Ascending aorta (tissue), 2 donors: ENCODE measurements at regions not wholly inside any gene's neighbourhood (a gene's known extent, or its start where the extent isn't known, plus 50 kb on each side); places are given as distances from the start of the nearest gene placed in this dataset.

Experiments
- DNase-seq, 2 donors: peaks; one replicate each; pipeline ENCODE4 v3.0.0-alpha.2; 2019; ENCODE audit warnings: low spot score in 2 of 2
- H3K27ac ChIP-seq, 2 donors: fragments of 200-600 bp; sonication (generic); one replicate each; pipeline ENCODE4 v1.5.1; 2016 to 2017; ENCODE audit warnings: mild to moderate bottlenecking in 1 of 2
- H3K27me3 ChIP-seq: fragments of 200-600 bp; sonication (generic); one replicate; pipeline ENCODE4 v1.5.1; 2017
- H3K36me3 ChIP-seq, 2 donors: fragments of 200-600 bp; sonication (generic); one replicate each; pipeline ENCODE4 v1.5.1; 2016
- H3K4me1 ChIP-seq, 2 donors: fragments of 200-600 bp; sonication (generic); one replicate each; pipeline ENCODE4 v1.5.1; 2016 to 2017; ENCODE audit warnings: mild to moderate bottlenecking in 1 of 2
- H3K4me3 ChIP-seq, 2 donors: fragments of 200-600 bp; sonication (generic); one replicate each; pipeline ENCODE4 v1.5.1; 2016 to 2017; ENCODE audit warnings: mild to moderate bottlenecking in 1 of 2
- H3K9me3 ChIP-seq, 2 donors: fragments of 200-600 bp; sonication (generic); one replicate each; pipeline ENCODE4 v1.5.1; 2016
- CTCF ChIP-seq, 3 experiments: fragments of 200-600 bp in 2 of 3; fragments of 450-650 bp in 1 of 3; sonication (generic) in 2 of 3; IDR thresholded peaks; one replicate each; pipeline ENCODE4 v1.5.1; 2016 to 2019; ENCODE audit warnings: antibody characterized with exemption in 3 of 3, mild to moderate bottlenecking in 1 of 3, moderate library complexity in 1 of 3
- intact Hi-C: fragments of 100-400 bp; cut with DNase I; formaldehyde crosslinking; loops from one replicate; pipeline ENCODE4 v1.15.1; 2023

DNA sequence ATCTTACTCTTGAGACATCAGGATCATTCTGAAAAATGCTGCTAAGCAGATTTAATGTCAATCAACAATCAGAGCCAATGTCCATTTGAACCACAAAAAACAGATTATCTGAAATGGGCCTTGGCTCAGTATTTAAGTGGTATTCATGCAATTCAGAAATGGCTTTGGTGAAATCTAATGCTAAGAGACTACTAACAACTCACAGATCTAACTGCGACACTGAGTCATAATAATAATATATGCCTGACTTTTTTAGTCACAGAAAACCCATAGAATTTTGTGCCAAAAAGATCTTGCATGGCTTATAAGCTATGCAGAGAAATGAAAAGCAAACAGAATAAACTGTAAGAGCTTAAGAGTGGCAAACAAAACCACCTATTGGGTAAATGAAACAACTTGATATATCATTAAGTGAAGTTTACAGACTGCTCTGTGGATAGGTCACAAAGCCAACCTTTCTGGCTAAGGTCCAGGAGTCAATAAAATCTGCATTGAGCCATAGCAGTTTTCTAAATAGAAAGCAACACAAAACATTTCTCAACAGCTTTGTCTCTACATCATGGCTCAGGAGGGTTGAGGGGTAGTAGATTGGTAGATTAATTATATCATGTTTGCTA lies 234.3 kb downstream of the LRATD1 start:
- no peak overlapping the region for H3K4me3 ChIP-seq
- no peaks in the 10 kb centered on the region for H3K9me3 ChIP-seq
- no peaks in the 10 kb centered on the region for H3K36me3 ChIP-seq
- H3K27ac ChIP-seq = no peak overlapping the region
- H3K4me1 ChIP-seq = no peaks in the 10 kb centered on the region
- H3K27me3 ChIP-seq = no peaks in the 10 kb centered on the region
- intact Hi-C loops = no loop called here
- no peak for TF ChIP-seq CTCF (IDR thresholded peaks at IDR 0.05)
- DNase-seq = no peak

GRCh38 chr2:14867853-14868252 lies 235.3 kb downstream of the LRATD1 start:
- intact Hi-C loops = no loop called here
- no peaks in the 10 kb centered on the region for H3K9me3 ChIP-seq
- no peaks in the 10 kb centered on the region for H3K4me1 ChIP-seq
- H3K27ac ChIP-seq = no peak overlapping the region
- TF ChIP-seq CTCF (IDR thresholded peaks at IDR 0.05) = no peak
- no peak for DNase-seq
- no peaks in the 10 kb centered on the region for H3K36me3 ChIP-seq
- no peaks in the 10 kb centered on the region for H3K27me3 ChIP-seq
- H3K4me3 ChIP-seq = no peak overlapping the region

GRCh38 chr2:14872779-14873325 lies 240.3 kb downstream of the LRATD1 start:
- Histone ChIP-seq H3K27ac (no peak overlapping the region), H3K4me1 (no peaks in the 10 kb centered on the region), H3K36me3 (no peaks in the 10 kb centered on the region), H3K9me3 (no peaks in the 10 kb centered on the region), H3K4me3 (no peak overlapping the region), H3K27me3 (no peaks in the 10 kb centered on the region)
- no peak for TF ChIP-seq CTCF (IDR thresholded peaks at IDR 0.05)
- intact Hi-C loops = no loop called here
- no peak for DNase-seq

DNA sequence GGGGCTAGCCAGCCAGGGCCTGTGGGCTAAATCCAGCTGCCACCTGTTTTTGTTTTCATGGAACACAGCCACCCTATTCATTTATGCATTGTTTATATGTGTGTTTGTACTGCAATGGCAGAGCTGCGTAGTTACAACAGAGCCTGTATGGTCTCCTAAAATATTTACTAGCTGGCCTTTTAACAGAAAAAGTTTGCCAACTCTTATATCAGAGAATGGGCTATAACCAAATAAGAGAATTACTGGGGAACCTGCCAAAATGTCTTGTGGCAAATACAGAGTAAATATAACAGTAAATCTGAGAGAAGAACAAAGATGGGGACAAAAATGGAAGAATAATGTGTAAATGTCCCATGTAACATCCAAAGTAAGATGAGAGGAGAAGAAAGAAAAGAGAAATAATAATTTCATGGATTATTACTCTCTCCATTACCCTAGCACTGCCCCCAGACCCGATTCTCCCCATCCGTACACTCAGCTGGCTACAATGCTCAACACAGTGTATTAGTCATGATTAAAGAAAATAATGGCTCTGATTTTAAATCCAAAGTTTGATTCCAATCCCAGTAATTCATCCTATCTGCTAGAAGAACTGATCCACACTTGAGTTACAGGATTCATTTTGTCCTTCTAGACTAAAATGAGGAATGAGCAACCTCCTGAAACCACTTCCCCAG lies 249.3 kb downstream of the LRATD1 start:
- no peak for TF ChIP-seq CTCF (IDR thresholded peaks at IDR 0.05)
- DNase-seq = no peak
- Histone ChIP-seq H3K27me3 (no peaks in the 10 kb centered on the region), H3K27ac (no peak overlapping the region), H3K4me1 (no peaks in the 10 kb centered on the region), H3K9me3 (no peaks in the 10 kb centered on the region), H3K4me3 (no peak overlapping the region), H3K36me3 (no peaks in the 10 kb centered on the region)
- intact Hi-C loops = no loop called here

DNA sequence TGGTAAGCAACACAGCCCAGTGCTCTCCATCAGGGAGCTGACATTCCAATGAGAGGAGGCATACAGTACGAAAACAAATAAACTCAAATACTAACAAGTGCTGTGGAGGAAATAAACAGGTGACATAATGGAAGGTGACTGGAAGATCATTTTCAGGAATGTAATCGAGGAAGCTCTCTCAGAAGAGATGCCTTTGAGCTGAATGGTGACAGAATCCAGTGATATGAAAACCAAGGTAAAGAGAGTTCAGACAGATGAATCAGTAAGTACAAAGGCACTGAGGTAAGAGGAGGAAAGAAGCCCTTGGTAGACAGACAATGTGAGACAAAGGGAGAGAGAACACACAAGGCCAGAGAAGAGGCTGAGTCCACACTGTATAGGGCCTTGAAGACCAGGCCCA lies 252.1 kb downstream of the LRATD1 start:
- no peaks in the 10 kb centered on the region for H3K27me3 ChIP-seq
- intact Hi-C loops = no loop called here
- H3K4me1 ChIP-seq = no peaks in the 10 kb centered on the region
- H3K36me3 ChIP-seq = no peaks in the 10 kb centered on the region
- DNase-seq = no peak
- no peak overlapping the region for H3K27ac ChIP-seq
- no peak overlapping the region for H3K4me3 ChIP-seq
- no peaks in the 10 kb centered on the region for H3K9me3 ChIP-seq
- no peak for TF ChIP-seq CTCF (IDR thresholded peaks at IDR 0.05)
